HG03432 (cell line): ENCODE measurements at regions not wholly inside any gene's neighbourhood (a gene's known extent, or its start where the extent isn't known, plus 50 kb on each side); places are given as distances from the start of the nearest gene placed in this dataset.
"Not testable (repeated sequence)": the region's sequence is repeated elsewhere in the genome, so short reads cannot be mapped to it uniquely, and the experiment has no call there.

Experiments used
- ATAC-seq: cut with Tn5 transposase; IDR thresholded peaks from one replicate; pipeline ENCODE4 v1.9.1; 2021; ENCODE audit warnings: mild to moderate bottlenecking, moderate library complexity; ENCODE audit not compliant: unreplicated experiment

GRCh38 chr4:162847945-162848549, 318.6 kb downstream of the NAF1 start:
- ATAC-seq: peak; percentile 50

GRCh38 chr4:162841753-162842152, 324.9 kb downstream of the NAF1 start:
- peak; percentile 67 for ATAC-seq

DNA sequence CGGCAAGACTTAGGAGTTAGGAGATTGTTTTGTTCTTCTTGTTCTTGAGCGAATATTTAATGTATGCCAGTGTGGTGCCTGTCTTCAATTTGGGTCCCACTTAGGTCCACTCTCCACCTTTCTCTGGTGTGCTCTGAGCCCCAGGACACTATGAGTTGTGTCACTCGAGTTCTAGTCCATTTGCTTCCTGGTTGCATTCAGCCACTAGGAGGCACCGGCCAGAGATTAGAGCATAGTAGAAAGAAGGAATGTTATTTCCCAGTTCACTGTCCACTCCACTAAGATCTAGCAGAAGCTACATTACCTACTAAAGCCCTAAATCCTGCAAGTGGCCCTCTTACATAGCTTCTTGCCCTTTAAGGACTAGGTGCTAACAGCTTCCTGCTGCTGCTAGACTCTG, 326.9 kb downstream of the NAF1 start:
- ATAC-seq: no peak

- no peak for ATAC-seq
Observed at GRCh38 chr4:162838671-162839070, 328.0 kb downstream of the NAF1 start.

DNA sequence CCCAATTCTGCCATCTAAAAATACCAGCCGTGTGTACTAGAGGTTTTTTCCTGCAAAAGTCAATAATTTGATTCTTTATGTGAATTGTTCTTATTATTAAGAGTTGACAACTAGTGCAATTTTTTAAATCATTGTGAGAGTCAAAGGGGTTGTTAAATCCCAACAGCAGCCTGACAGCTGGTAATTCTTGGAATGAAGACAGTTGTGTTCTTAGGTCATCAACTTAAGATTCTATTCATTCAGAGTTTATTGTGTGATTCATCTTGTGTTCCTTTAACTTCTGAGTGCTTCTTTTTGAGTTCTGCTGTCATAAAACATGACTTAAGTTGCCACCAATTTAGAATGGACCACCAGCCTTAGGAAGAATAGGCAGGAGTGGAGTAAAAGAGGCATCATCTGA, 329.0 kb downstream of the NAF1 start:
- ATAC-seq: no peak

DNA sequence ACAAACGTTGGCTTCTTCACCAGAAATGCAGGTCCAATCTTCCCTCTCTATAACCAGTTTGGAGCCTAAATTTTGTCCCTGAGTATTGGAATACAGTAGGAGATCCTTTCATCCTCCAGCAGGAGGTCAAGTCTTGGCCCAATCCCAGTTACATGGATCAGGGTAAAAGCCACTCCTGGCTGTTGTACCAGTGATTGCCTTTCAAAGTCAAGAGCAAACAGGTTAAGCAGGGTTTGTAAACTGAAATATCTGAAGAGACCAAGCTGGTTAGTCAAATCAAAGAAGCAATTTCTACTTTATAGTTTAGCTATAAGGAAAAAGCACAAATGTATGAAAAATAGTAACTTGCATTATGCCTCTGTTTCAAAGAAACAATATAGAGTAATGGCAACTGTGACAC, 329.4 kb downstream of the NAF1 start:
- no peak for ATAC-seq

DNA sequence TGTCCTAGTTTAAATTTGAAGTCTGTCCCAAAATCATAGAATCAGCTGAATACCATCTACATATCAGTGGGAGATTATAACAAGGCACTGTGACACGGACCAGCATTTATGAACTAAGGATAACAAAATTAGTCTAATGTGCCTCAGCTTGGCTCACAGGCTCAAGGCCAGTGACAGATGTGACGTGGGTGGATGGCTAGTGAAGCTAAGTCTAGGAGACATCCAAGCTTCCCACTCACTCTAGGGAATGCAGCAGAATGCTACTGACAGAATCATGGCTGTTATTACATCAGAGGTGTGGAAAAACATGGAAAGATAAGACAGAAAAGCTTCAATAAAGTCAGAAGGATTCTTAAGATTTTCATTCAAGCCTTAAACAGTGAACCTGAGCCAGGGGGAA, 329.9 kb downstream of the NAF1 start:
- ATAC-seq: no peak

GRCh38 chr4:162836258-162836657, 330.4 kb downstream of the NAF1 start:
- not testable (repeated sequence) for ATAC-seq

- no peak for ATAC-seq
Observed at GRCh38 chr4:162830899-162831298, 335.8 kb downstream of the NAF1 start.

GRCh38 chr4:162817374-162817773, 349.3 kb downstream of the NAF1 start:
- not testable (repeated sequence) for ATAC-seq

DNA sequence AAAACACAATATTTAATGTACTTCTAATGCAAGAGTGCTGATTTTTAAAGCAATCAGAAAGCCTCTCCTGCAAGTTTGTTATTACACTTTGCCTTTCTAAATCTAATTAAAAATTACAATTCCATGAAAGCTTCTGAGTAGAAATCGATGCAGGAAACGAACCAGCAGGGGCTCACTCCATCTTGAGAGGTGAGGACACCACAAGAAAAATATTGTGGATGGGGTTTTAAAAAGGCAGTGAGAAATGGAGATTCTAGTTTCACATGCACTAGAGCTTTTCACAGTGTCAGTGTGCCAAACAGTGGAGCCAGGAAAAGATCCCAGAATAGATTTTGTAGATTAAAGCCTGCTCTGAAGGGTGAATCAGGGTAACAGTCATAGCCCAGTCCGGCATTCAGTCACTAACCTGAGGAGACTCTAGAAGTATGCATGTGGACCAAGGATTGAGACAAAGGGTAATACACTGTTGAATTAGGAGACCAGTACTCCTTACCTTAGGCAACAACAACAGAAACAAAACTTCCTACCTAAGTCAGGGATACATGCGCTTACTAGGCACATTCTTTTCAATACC, 362.3 kb downstream of the NAF1 start:
- ATAC-seq: no peak

GRCh38 chr4:162803378-162803777, 363.3 kb downstream of the NAF1 start:
- ATAC-seq: peak; percentile 52

DNA sequence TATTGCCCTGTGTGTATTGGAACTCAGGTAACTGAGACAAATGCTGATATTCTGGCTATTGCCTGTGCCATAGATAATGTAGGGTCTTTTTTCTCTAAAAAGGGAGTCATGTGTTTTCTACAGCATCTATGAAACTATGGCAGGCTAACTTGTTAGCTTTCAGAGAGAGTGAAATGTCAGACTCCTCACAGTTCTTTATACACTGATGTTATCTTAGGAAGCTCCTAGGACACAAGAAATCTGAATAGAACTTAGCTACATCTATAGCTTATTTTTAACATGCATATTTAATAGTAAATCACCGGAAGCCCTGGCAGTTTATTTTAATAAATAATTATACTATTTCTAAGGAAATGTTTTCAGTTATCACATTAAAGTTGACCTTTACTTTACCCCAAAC, 369.6 kb downstream of the NAF1 start:
- ATAC-seq: no peak

DNA sequence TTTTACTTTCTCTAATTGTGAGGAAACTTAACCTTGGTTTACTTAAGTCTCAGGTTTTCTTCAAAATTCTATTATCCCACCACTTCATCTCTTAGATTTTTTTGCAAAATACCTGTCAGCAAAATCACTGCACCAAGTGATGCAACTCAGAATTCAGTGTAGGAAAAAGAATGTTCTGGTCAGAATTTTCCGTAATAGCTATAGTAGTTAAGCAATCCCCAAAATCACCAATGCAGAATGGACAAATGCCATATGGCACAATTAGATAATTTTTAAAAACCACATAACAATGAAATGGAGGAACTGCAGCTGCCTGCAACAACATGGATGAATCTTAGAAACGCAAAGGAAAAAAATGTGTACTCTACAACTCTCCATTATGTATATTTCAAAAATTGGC, 373.1 kb downstream of the NAF1 start:
- no peak for ATAC-seq

- no peak for ATAC-seq
Observed at GRCh38 chr4:162793004-162793403, 373.7 kb downstream of the NAF1 start.

- ATAC-seq: no peak
Observed at GRCh38 chr4:162791226-162791625, 375.5 kb downstream of the NAF1 start.

DNA sequence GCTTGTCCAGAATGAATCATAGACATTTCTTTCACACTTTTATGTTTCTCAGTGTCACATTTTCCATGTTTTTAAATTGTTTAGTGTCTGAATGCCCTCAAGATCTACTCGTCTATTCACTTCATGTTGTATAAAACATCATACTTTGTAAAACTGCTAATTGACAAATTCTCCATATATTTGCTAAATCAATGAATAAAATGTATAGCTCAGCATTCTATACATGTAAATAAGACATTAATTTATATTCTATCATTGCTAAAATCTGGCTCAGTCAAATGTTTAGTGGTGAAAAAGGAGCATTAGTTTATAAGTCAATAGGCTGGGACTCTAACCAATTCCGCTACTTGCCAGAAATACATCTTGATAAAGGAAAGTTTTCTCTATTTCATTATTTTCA, 379.6 kb downstream of the NAF1 start:
- ATAC-seq: no peak

DNA sequence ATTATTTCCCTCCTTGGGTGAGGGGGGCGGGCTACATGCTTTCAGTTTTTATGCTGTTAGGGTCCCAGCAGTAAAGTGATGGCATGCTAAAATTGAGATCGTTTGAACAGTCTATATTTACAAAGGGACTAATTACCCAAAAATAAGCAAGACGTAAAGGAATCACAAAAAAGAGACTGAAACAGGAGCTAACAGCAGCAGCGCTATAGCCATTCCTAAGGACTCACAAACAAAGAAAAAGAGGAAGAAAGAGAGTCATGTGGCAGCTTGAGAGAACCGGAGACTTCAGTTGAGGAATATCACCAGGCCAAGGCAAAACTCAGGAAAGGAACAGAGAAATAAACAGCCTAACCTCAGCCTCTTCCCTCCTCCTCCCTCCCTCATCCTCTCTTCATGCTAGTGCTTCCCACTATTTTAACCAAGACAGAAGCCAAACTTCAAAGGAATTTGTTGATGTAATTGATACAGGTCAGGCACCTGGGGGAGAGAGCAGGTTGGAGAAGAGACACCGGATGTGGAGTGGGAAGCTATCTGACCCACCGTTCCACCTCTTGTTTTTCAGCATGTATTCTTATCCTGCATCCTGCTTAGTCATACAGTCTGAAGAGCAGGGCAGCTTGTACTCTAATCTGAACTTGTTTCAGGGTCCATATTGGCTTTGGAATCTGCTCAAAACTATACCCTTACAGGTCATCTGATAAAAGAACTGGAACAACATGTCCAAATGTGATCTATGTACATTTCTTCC, 383.7 kb downstream of the NAF1 start:
- no peak for ATAC-seq

- no peak for ATAC-seq
Observed at GRCh38 chr4:162782096-162782777, 384.5 kb downstream of the NAF1 start.

- no peak for ATAC-seq
Observed at GRCh38 chr4:162770761-162771490, 395.8 kb downstream of the NAF1 start.

DNA sequence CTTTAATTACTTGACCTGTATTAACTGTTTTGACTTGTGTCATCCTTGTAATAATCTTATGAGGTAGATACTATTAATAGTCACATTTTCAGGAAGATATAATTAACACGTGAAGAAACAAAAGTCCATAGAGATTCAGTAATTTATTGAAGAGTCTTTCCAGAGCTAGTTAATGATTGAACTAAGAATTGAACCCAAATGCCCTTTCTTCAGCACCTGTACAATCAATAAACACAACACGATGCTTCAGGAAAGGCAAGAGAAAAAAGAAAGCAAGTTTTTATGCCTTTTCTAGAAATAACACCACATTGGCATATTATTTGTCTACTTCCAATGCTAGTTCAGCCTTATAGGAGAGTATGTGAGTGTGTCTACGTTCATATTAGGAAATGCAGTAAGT, 399.6 kb downstream of the NAF1 start:
- ATAC-seq: no peak
